Esophagus squamous epithelium (tissue), 4 donors: ENCODE measurements at regions not wholly inside any gene's neighbourhood (a gene's known extent, or its start where the extent isn't known, plus 50 kb on each side); places are given as distances from the start of the nearest gene placed in this dataset.

Experiments used
- POLR2A ChIP-seq, 4 donors: fragments of 450-650 bp; IDR thresholded peaks; one replicate each; pipeline ENCODE4 v1.6.1; 2017; ENCODE audit warnings: antibody characterized with exemption in 4 of 4, mild to moderate bottlenecking in 4 of 4, moderate library complexity in 3 of 4
- TF ChIP-seq, protein P1 (sequence below), 6 experiments: fragments of 450-650 bp in 4 of 6; fragments of 200-600 bp in 2 of 6; sonication (generic) in 2 of 6; IDR thresholded peaks; one replicate each; pipeline ENCODE4 v1.5.1; 2016 to 2019; ENCODE audit warnings: antibody characterized with exemption in 6 of 6, mild to moderate bottlenecking in 4 of 6, moderate library complexity in 4 of 6

DNA sequence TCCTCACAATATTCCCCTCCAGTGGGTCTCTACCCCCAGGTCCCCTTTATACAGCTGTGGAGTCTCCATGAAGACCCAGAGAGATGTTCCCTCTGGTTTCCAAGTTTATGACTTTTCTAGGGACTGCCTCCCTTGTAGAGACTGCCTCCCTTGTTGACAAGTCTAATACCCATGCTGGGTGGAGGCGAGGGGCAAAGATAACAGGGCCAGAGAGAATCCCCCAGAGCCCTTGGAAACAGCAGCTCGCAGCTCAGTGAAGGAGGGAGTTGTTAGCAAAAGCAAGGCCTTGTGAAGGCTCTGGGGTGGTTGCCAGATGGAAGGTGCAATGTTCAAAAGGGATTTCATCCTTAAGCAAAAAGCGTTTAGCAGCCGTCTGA, 75.0 kb upstream of the GATA6 start:
- no peak for TF ChIP-seq POLR2A (IDR thresholded peaks at IDR 0.05)
- TF ChIP-seq, protein P1, sequence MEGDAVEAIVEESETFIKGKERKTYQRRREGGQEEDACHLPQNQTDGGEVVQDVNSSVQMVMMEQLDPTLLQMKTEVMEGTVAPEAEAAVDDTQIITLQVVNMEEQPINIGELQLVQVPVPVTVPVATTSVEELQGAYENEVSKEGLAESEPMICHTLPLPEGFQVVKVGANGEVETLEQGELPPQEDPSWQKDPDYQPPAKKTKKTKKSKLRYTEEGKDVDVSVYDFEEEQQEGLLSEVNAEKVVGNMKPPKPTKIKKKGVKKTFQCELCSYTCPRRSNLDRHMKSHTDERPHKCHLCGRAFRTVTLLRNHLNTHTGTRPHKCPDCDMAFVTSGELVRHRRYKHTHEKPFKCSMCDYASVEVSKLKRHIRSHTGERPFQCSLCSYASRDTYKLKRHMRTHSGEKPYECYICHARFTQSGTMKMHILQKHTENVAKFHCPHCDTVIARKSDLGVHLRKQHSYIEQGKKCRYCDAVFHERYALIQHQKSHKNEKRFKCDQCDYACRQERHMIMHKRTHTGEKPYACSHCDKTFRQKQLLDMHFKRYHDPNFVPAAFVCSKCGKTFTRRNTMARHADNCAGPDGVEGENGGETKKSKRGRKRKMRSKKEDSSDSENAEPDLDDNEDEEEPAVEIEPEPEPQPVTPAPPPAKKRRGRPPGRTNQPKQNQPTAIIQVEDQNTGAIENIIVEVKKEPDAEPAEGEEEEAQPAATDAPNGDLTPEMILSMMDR (IDR thresholded peaks at IDR 0.05) = no peak
